H9 (cell line): ENCODE measurements at regions not wholly inside any gene's neighbourhood (a gene's known extent, or its start where the extent isn't known, plus 50 kb on each side); places are given as distances from the start of the nearest gene placed in this dataset.
A peak's percentile ranks its signal among the peaks of the same experiment; 100 is the strongest.
"Not testable (repeated sequence)": the region's sequence is repeated elsewhere in the genome, so short reads cannot be mapped to it uniquely, and the experiment has no call there.

Experiments
- DNase-seq: peaks from one replicate; pipeline ENCODE4 v3.0.0-alpha.2; 2017
- H2AFZ ChIP-seq: one replicate; pipeline ENCODE4 v1.6.1; 2013; ENCODE audit warnings: mild to moderate bottlenecking, low read length, control low read depth, moderate library complexity
- H2AK5ac ChIP-seq: 2 replicates; pipeline ENCODE4 v1.6.1; 2013; ENCODE audit warnings: low read length, control low read depth, mixed read lengths; ENCODE audit not compliant: insufficient read length
- H2BK120ac ChIP-seq: one replicate; pipeline ENCODE4 v1.6.1; 2013; ENCODE audit warnings: low read depth, mild to moderate bottlenecking, low read length, control low read depth, inconsistent platforms; ENCODE audit not compliant: poor library complexity, severe bottlenecking
- H2BK12ac ChIP-seq: 2 replicates; pipeline ENCODE4 v1.6.1; 2013; ENCODE audit warnings: low read length, control low read depth, mixed read lengths, low read depth; ENCODE audit not compliant: insufficient read length
- H2BK15ac ChIP-seq: 2 replicates; pipeline ENCODE4 v1.6.1; 2013; ENCODE audit warnings: low read depth, low read length, control low read depth
- H2BK20ac ChIP-seq: one replicate; pipeline ENCODE4 v1.6.1; 2013; ENCODE audit warnings: low read depth, mild to moderate bottlenecking, low read length, control low read depth, inconsistent platforms; ENCODE audit not compliant: poor library complexity, severe bottlenecking
- H2BK5ac ChIP-seq: 2 replicates; pipeline ENCODE4 v1.6.1; 2013; ENCODE audit warnings: low read length, control low read depth, mixed read lengths; ENCODE audit not compliant: insufficient read length
- H3K14ac ChIP-seq: 2 replicates; pipeline ENCODE4 v1.6.1; 2013; ENCODE audit warnings: low read length, control low read depth; ENCODE audit not compliant: insufficient read depth
- H3K18ac ChIP-seq: 2 replicates; pipeline ENCODE4 v1.6.1; 2013; ENCODE audit warnings: low read depth, mild to moderate bottlenecking, mixed read lengths, low read length, control low read depth; ENCODE audit not compliant: insufficient read length
- H3K23ac ChIP-seq: 2 replicates; pipeline ENCODE4 v1.6.1; 2013; ENCODE audit warnings: low read length, control low read depth, mixed read lengths, low read depth; ENCODE audit not compliant: insufficient read length
- H3K23me2 ChIP-seq: 2 replicates; pipeline ENCODE4 v1.6.1; 2013; ENCODE audit warnings: low read depth, mild to moderate bottlenecking, mixed read lengths, low read length, control low read depth; ENCODE audit not compliant: insufficient read length, poor library complexity, severe bottlenecking
- H3K27ac ChIP-seq: 2 replicates; pipeline ENCODE4 v1.5.1; 2013; ENCODE audit warnings: low read length, control low read depth, mixed read lengths, low read depth; ENCODE audit not compliant: insufficient read length
- H3K27me3 ChIP-seq: 2 replicates; pipeline ENCODE4 v1.6.1; 2013; ENCODE audit warnings: low read length, control low read depth, inconsistent platforms; ENCODE audit not compliant: insufficient read depth
- H3K4ac ChIP-seq: 2 replicates; pipeline ENCODE4 v1.6.1; 2013; ENCODE audit warnings: low read depth, mild to moderate bottlenecking, control low read depth, inconsistent platforms, low read length, moderate library complexity
- H3K4me1 ChIP-seq: 2 replicates; pipeline ENCODE4 v1.6.1; 2013; ENCODE audit warnings: low read length, control low read depth, inconsistent platforms; ENCODE audit not compliant: insufficient read depth
- H3K4me2 ChIP-seq: 2 replicates; pipeline ENCODE4 v1.6.1; 2013; ENCODE audit warnings: low read length, control low read depth, mixed read lengths; ENCODE audit not compliant: insufficient read length, insufficient read depth
- H3K56ac ChIP-seq: 2 replicates; pipeline ENCODE4 v1.6.1; 2013; ENCODE audit warnings: low read depth, mild to moderate bottlenecking, mixed read lengths, low read length, control low read depth; ENCODE audit not compliant: insufficient read length
- H3K79me1 ChIP-seq: 2 replicates; pipeline ENCODE4 v1.6.1; 2013; ENCODE audit warnings: low read depth, mild to moderate bottlenecking, moderate library complexity, low read length, control low read depth, inconsistent platforms; ENCODE audit not compliant: insufficient read depth, poor library complexity, severe bottlenecking
- H3K79me2 ChIP-seq: 2 replicates; pipeline ENCODE4 v1.6.1; 2013; ENCODE audit warnings: low read length, control low read depth, inconsistent platforms; ENCODE audit not compliant: insufficient read depth
- H3K9ac ChIP-seq: 2 replicates; pipeline ENCODE4 v1.6.1; 2013; ENCODE audit warnings: low read length, control low read depth, mixed read lengths; ENCODE audit not compliant: insufficient read length; ENCODE audit errors: extremely low read depth
- H3K9me3 ChIP-seq: one replicate; pipeline ENCODE4 v1.6.1; 2013; ENCODE audit warnings: low read depth, low read length, inconsistent platforms; ENCODE audit not compliant: control insufficient read depth
- H3T11ph ChIP-seq: one replicate; pipeline ENCODE4 v1.6.1; 2013; ENCODE audit warnings: mild to moderate bottlenecking, low read length, control low read depth, inconsistent platforms
- H4K20me1 ChIP-seq: one replicate; pipeline ENCODE4 v1.6.1; 2013; ENCODE audit not compliant: control insufficient read depth, insufficient read length, insufficient read depth
- H4K5ac ChIP-seq: 2 replicates; pipeline ENCODE4 v1.6.1; 2013; ENCODE audit warnings: low read depth, mild to moderate bottlenecking, mixed read lengths, low read length, control low read depth; ENCODE audit not compliant: insufficient read length
- H4K8ac ChIP-seq: replicated peaks from 2 replicates; pipeline ENCODE4 v1.6.1; 2013; ENCODE audit warnings: low read length, control low read depth, mixed read lengths, low read depth; ENCODE audit not compliant: insufficient read length
- H4K91ac ChIP-seq: 2 replicates; pipeline ENCODE4 v1.6.1; 2013; ENCODE audit warnings: low read depth, mild to moderate bottlenecking, moderate library complexity, mixed read lengths, low read length, control low read depth; ENCODE audit not compliant: insufficient read length
- H3K27ac Mint-ChIP-seq, 3 experiments: 2 replicates in 2 of 3; 3 replicates in 1 of 3; pipeline ENCODE4 v1.8.0; 2020 to 2021; ENCODE audit warnings: mixed read lengths in 3 of 3, mild to moderate bottlenecking in 1 of 3, moderate library complexity in 1 of 3
- H3K27me3 Mint-ChIP-seq: 2 replicates; pipeline ENCODE4 v1.8.0; 2021; ENCODE audit warnings: low read depth, mild to moderate bottlenecking, moderate library complexity, mixed read lengths
- H3K36me3 Mint-ChIP-seq, 3 experiments: 2 replicates in 2 of 3; 3 replicates in 1 of 3; pipeline ENCODE4 v1.8.0; 2020 to 2021; ENCODE audit warnings: low read depth in 3 of 3, mixed read lengths in 3 of 3; ENCODE audit not compliant: insufficient read depth in 1 of 3
- H3K4me1 Mint-ChIP-seq, 2 experiments: 2 replicates each; pipeline ENCODE4 v1.8.0; 2020; ENCODE audit warnings: mixed read lengths in 2 of 2
- H3K4me3 Mint-ChIP-seq, 2 experiments: 2 replicates in 1 of 2; 3 replicates in 1 of 2; pipeline ENCODE4 v1.8.0; 2020 to 2021; ENCODE audit warnings: mild to moderate bottlenecking in 2 of 2, mixed read lengths in 2 of 2, moderate library complexity in 1 of 2
- H3K9me3 Mint-ChIP-seq, 2 experiments: 2 replicates in 1 of 2; 3 replicates in 1 of 2; pipeline ENCODE4 v1.8.0; 2020; ENCODE audit warnings: mild to moderate bottlenecking in 2 of 2, mixed read lengths in 2 of 2, moderate library complexity in 1 of 2
- CTCF ChIP-seq: fragments of 200-600 bp; sonication (generic); conservative IDR thresholded peaks from 3 replicates; pipeline ENCODE4 v1.8.0; 2021; ENCODE audit warnings: antibody characterized with exemption, mild to moderate bottlenecking
- WGBS: extraction: QIAGEN DNeasy Blood & Tissue Kit; methylation state at CpG from one replicate; pipeline ENCODE4 v1.1.7; 2013; ENCODE audit warnings: missing lambda C conversion rate, low lambda C conversion rate, mixed read lengths; ENCODE audit not compliant: insufficient read length; ENCODE audit errors: extremely low coverage; 5-methylcytosine and 5-hydroxymethylcytosine counted together

- Mint-ChIP-seq H3K36me3 (peaks cover 5 to 10% (median 8%) of the 10 kb centered on the region in 3 experiments), H3K4me1 (peaks cover 13 to 16% of the 10 kb centered on the region in 2 experiments), H3K9me3 (peaks cover under 1 to 4% of the 10 kb centered on the region in 2 experiments; a peak in 4 of 5 replicates), H3K4me3 (no peak overlapping the region), H3K27me3 (no peaks in the 10 kb centered on the region), H3K27ac (peak overlapping the region in 1 of 3 experiments; percentile 88; a peak in 2 of 7 replicates)
- no peak for DNase-seq
- no peaks in the 10 kb centered on the region for H3K79me2 ChIP-seq
- no peak overlapping the region for H3K27ac ChIP-seq
- no peak overlapping the region for H3K56ac ChIP-seq
- H3K23me2 ChIP-seq: no peaks in the 10 kb centered on the region
- no peaks in the 10 kb centered on the region for H3K4me1 ChIP-seq
- no peak overlapping the region for H3T11ph ChIP-seq
- H4K5ac ChIP-seq: no peak overlapping the region
- H3K14ac ChIP-seq: no peak overlapping the region
- no peak overlapping the region for H2BK5ac ChIP-seq
- H3K79me1 ChIP-seq: no peaks in the 10 kb centered on the region
- H3K4me2 ChIP-seq: no peak overlapping the region
- H2AFZ ChIP-seq: no peak overlapping the region
- H2BK15ac ChIP-seq: no peak overlapping the region
- H4K20me1 ChIP-seq: no peaks in the 10 kb centered on the region
- H2BK120ac ChIP-seq: no peak overlapping the region
- H2AK5ac ChIP-seq: no peak overlapping the region
- peaks cover 1% of the 10 kb centered on the region for H3K9me3 ChIP-seq
- H2BK12ac ChIP-seq: no peak overlapping the region
- H3K4ac ChIP-seq: no peak overlapping the region
- no peaks in the 10 kb centered on the region for H3K27me3 ChIP-seq
- H3K9ac ChIP-seq: no peak overlapping the region
- H4K8ac ChIP-seq: no peak overlapping the region
- no peak overlapping the region for H4K91ac ChIP-seq
- no peak for TF ChIP-seq CTCF
- H2BK20ac ChIP-seq: no peak overlapping the region
- no peak overlapping the region for H3K18ac ChIP-seq
- WGBS: no CpG with 5 or more reads among the region's 1 CpG
- H3K23ac ChIP-seq: no peak overlapping the region
Measured at GRCh38 chrX:94329182-94329581, 655.2 kb downstream of the FAM133A start.

GRCh38 chrX:94341730-94342129 is 667.7 kb downstream of the FAM133A start:
- not testable (repeated sequence) for H3K79me2 ChIP-seq, H3K4me1 Mint-ChIP-seq

More at GRCh38 chrX:94341730-94342129, 667.7 kb downstream of the FAM133A start:
- H4K91ac ChIP-seq, H3T11ph ChIP-seq, H3K79me1 ChIP-seq, H2BK20ac ChIP-seq, H2BK12ac ChIP-seq, H3K9ac ChIP-seq, H4K20me1 ChIP-seq, H3K4me2 ChIP-seq, H2BK15ac ChIP-seq, H4K5ac ChIP-seq, H3K18ac ChIP-seq, H3K56ac ChIP-seq, H3K23ac ChIP-seq, H2AFZ ChIP-seq, H3K23me2 ChIP-seq, H3K4me1 ChIP-seq, H3K4ac ChIP-seq, H4K8ac ChIP-seq, H3K27me3 ChIP-seq, H2AK5ac ChIP-seq, H3K4me3 Mint-ChIP-seq, H2BK120ac ChIP-seq, H3K27ac Mint-ChIP-seq, H3K14ac ChIP-seq, DNase-seq, H2BK5ac ChIP-seq, H3K27me3 Mint-ChIP-seq, H3K9me3 ChIP-seq, H3K27ac ChIP-seq, H3K9me3 Mint-ChIP-seq: not testable (repeated sequence)
- WGBS: no CpG with 5 or more reads among the region's 7 CpGs
- H3K36me3 Mint-ChIP-seq: peaks cover 5 to 25% (median 6%) of the 10 kb centered on the region in 3 experiments; a peak in 6 of 7 replicates
